ENCODE measurements at regions not wholly inside any gene's neighbourhood (a gene's known extent, or its start where the extent isn't known, plus 50 kb on each side); places are given as distances from the start of the nearest gene placed in this dataset.

DNA sequence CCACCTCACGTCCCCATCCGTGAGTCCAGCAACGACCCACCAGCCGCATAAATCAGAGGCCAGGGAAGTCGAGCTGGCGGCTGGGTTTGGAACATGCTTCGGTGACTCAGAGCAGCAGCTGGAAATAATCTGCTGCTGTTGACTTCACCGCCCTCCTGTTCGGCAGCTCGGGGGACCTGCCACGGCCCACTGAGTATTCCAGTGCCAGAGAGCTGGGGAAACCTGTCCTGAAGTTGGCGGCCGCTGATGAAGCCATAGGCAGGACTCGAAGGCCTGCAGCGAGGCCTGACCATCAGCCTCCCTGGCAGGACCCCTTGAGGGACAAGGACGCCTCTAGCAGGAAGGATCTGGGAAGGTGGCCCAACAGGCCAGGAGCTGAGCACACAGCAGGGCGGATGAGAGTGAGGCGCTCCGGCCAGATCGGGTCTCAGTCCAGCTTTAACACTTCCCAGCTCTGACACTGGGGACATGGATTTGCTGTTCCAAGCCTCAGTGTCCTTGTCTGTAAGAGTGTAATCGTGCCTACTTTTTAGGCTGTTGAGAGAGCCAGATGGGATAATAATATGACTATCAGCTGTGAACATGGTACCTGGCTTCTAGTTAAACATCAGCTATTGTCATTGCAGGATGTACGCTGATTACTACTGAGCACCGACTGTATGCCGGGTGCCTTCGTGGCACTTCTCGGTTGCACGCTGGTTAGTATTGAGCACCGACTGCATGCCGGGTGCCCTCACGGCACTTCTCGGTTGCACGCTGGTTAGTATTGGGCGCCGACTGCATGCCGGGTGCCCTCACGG lies 50.4 kb upstream of the CIBAR2 start:
- no peak for DNase-seq

DNA sequence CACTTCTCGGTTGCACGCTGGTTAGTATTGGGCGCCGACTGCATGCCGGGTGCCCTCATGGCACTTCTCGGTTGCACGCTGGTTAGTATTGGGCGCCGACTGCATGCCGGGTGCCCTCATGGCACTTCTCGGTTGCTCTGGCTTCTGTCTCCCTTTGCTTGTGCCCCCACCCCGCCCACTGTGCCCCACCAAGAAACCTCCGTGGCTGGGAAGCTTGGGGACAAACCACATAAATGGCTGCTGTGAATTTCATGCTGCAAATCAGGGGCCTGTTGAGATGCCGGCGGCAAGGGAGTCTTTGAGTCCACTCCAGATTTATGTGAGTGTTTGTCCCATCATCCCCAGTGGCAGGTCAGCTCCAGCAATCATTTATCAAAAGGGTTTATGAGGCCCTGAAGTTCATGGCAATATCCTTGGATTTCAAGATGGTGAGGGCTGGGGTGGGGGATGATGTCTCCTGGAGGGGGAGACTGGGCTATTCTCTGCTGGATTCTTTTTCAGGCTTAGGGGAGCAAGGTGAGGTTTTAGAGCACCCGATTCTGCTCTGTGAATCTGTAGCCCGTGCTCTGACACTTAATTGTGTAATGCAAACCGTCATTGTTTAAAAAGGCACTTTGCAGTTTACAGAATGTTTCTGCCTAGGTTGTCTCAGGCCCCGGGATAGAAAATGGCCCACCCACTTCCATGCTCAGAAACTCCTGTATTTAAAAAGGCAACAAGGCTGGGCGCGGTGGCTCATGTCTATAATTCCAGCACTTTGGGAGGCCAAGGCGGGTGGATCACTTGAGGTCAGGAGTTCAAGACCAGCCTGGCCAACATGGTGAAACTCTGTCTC lies 51.2 kb upstream of the CIBAR2 start:
- no peak for DNase-seq

DNA sequence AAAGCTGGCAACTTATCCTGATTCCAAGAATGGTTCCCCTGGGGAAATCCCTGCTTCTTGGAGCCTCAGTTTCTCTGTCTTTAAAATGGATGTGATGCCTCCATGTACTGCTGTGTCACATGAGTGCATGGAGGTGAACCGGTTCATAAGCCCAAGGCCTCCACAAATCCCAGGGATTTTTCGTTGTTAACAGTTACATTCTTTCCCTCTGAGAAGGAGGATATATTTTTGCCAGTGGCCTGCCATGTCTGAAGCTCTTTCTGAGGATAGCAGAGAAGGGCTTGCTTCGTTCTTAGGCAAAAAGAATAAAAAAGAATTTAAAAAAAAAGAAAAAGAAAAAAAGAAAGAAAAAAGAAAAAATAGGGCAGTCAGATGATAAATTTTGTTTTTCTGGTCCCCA lies 52.2 kb upstream of the CIBAR2 start:
- DNase-seq: no peak

DNA sequence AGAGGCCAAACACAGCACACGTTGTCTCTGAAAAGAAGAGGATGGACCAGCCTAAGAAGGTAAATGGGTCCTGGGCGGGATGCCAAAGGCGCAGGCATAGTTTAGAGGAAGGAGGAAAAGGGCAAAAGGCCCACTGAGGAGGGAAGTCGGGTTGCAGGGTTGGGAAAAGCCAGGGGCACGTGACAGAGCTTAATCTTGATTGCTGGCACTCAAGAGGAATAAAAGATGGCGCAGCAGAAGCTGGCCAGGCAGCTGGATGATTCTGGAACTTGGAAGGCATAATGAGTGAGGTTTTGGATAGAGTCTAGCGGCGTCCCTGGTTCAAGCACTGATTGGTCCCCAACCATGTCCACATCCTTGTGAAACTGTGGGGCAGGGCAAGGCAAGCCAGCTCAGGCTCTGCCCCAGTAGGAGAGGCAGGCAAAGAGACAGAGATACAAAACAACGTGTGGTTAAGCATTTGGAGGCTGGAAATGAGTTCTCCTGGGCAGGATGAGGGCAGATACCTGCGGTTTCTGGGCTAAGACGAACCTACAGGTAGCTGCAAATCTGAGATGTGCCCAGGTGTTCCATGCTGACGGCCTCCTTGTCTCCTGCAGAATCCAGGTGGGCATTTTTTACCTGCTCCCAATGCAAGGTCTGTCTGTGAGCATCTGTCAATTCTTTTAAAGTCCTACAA lies 52.7 kb upstream of the CIBAR2 start:
- DNase-seq: no peak

DNA sequence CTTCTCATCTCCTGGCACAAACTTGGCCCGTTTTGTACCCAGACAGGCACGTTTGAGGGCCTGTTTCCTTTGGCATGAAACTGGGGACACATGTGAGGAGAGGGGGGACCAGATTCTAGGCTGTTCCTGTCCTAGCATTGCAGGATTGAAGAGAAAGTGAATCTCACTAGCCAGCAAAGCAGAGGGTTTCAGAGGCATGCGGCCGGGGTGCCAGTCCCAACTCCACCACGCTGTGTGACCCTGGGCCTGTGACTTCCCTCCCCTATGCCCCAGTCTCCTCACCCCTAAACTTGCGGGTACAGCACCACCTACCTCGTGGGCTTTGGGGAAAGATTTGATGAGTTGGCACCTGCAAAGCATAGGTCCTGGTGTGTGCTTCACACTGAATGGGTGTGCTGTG lies 53.5 kb upstream of the CIBAR2 start:
- no peak for DNase-seq

DNA sequence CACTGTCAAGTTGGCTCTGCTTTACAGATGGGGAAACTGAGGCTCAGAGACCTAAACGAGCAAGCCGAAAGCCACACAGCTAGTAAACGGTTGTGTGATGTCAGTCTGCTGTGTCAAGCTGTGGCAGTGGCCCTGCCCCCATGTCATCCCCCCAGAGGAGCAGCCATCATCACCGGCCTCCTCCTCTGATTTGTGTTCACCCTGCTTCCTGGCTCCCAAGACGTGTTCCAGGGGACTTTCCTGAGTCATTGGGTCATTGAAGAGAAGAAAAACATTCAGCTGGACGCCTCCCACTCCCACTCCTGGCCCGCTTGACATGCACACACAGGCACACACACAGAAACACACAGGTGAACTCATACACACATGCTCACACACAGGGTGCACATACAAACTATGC lies 54.0 kb upstream of the CIBAR2 start:
- no peak for DNase-seq

DNA sequence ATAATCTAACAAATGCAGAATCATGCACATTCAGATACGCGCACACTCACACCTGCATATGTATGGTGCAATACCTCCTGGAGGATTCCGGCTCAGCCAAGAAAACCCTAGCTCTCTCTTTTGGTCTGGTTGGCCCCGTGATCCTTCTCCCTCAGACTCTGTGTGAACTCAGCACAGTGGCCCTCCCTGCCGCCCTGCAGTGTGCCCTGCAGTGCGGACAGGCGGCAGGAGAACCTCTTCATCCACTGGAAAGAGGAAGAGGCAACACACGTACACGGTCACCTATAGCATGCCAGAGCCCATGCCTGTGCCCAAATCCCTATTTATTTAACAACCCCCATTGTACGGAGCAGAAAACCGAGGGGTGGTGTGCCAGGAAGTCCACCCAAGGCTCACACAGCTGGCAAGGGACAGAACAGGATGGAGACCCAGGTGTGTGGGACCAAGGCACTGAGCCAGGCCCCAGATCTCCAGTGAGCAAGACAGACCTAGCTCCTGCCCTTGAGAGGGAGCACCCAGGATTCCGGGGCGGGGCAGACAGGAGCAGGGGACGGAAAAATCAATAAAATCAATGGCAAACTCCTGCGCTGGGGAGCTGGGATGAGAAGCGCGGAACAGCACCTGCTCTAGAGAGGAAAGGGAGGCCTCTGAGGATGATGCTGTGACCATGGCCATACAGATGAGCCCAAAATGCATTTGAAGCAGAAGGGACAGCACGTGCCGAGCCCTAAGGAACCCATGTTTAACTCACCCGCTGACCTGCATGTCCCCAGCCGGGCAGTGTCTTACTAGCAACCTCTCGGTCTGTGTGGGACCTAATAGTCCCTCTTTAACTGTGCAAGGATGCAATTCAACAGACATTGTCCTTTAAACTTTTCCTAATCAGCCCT lies 54.7 kb upstream of the CIBAR2 start:
- DNase-seq: no peak

DNA sequence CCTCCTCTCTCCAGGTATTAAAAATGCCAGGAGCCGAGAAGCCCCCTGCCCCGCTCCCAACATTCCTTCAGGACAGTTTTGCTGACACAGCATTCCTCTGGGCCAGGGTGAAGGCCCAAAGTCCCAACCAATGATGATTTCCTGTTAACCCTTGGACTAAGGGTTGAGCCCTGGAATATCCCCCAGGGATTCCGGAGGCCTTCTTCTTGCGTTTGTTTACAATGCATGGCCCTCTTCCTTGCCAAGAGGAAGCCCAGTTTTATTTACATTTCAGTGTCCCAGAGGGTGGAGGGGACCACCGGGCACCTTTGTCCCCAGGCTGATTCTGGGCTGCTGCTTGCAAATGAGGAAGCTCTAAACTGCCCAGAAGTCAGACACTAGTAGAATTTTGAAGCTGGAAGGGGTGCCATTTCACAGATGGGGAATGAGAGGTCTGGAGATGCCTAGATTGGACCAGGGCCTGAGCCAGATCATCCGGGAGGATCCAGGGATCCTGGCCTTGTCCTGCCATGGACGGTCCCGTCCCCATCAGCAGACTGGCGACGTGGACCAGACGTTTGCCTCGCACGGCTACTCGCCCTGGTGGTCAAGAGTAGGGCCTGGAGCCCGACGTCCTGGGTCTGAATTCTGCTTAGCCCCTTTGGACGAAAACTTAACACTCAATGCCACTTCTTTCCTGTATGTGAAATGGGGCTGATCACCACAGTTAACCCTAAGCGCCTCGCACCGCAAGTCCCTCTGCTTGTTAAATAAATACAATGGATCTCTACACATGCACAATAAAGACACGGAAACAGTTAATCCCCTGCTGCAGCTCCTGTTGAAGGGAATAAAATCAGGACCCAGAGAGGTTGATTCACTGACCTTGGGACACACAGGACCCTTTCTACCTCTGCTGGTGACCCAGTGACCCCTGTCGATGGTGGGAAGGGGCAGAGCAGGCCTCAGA lies 55.6 kb upstream of the CIBAR2 start:
- no peak for DNase-seq

DNA sequence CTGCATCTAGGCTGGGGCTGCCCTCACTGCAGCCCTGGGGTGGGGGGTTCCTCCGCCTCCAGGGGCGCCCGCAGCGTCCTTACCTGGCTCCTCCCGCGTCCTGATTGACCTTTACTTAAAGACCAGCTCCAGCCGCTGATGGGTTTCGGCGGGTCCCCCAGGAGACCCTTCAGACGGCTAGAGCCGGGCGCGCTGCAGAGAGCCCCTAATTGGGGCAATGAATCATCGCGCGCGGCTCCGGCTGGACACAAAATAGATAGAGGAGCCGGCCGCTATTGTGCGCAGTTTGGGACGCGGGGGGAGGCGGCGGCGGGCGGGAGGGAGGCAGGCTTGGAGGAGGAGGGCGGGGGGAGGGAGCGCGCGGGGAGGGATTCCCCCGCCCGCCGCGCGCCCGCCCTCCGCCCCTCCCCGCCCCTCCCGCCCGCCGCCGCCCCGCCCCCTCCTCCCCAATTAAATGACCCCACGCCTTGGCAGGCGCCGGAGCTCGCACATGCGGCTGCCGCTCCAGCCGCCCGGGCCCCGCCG lies 56.5 kb upstream of the CIBAR2 start:
- DNase-seq: no peak

DNA sequence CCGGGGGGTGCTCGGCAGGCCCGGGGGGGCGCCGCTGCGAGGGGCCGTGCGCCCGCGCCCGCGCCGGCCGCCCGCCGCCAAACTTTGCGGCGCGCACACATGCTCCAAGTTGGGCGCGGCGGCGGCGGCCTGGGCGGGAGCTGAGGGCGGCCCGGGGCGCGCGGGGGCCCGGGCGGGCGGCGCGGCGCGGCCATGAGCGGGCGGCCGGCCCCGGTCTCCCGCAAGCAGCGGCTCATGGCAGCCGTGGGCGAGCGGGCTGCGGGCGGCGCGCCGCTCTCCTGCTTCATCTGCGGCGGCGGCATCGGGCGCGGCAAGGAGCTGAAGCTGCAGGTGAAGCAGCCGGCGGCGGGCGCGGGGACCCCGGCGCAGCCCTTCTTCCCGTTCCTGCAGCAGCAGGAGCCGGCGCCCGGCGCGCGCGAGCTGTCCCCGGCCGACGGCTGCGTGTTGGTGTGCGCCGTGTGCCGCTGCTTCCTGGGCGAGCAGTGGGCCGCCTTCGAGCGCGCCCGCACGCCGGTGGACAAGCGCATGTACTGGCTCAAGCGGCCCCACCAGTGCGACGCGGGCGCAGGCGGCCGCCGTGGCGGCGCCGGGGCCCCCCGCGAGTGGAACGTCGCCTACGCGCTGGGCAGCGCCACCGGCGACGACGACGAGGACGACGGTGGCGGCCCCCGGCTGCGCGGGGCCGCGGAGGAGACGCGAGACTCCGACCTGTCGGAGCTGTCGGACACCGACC lies 57.2 kb upstream of the CIBAR2 start:
- DNase-seq: no peak

DNA sequence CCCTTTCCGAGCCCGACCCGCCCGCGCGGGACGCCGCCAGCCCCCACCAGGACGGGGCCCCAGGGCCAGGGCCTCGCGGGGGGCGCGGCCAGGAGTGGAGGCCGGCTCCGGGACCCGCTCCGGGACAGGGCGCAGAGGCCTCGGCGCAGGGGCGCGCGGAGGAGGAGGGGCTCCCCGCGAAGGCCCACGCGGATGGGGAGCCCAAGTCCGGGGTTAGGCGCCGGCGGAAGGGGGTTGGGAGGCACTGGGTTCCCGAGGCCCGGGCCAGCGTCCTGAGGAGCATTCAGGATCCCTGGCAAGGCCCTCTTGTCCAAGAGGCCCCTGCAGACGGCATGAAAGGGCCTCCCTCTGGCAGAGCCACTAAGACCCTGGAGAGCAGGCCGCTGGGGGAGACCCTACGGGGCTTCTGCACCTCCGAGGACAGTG lies 57.8 kb upstream of the CIBAR2 start:
- DNase-seq: no peak

DNA sequence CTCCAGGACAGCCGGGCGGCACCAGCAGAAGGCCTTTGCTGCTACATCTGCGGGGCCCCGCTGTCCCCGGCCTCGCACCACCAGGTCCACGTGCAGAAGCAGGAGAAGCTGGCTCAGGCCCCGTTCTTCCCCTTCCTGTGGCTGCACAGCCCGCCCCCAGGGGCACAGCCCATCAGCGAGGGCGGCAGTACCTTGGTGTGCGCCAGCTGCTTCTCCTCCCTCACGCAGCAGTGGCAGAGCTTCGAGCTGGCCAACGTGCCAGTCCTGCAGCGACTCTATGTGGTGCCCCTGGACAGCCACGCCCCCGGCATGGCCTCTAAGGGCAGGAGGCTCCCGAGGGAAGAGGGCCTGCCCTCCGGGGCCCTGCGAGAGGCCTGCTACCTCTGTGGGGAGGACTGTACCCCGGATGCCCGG lies 58.3 kb upstream of the CIBAR2 start:
- DNase-seq: no peak

DNA sequence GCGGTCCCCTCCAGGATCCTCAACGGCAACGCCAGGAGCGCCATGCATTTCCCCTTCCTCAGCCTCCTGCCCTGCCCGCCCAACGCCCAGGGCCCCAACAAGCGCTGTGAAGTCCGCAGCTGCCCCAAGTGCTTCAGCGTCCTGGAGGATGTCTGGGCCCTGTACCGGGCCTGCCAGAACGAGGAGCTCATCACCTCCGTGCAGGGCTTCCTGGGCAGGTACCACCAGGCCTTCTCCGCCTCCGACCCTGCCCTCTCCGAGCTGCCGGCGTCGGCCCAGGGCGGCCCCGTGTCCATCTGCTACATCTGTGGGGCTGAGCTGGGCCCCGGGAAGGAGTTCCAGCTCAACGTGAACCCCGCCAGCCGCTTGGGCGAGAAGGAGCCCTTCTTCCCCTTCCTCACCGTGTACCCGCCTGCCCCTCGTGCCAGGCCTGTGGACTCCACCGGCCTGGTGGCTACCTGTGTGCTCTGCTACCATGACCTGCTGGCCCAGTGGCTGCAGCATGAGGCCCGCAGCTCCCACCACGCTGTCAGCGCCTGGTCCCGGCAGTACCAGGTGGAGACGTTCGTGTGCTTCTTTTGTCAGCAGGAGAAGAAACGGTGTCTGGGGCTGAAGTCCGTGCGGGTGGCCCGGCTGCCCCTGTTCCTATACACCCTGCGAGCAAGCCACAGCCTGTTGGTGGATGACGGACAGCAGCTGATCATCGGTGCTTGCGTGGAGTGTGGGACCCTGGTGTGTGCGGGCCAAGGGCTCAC lies 58.9 kb upstream of the CIBAR2 start:
- no peak for DNase-seq

DNA sequence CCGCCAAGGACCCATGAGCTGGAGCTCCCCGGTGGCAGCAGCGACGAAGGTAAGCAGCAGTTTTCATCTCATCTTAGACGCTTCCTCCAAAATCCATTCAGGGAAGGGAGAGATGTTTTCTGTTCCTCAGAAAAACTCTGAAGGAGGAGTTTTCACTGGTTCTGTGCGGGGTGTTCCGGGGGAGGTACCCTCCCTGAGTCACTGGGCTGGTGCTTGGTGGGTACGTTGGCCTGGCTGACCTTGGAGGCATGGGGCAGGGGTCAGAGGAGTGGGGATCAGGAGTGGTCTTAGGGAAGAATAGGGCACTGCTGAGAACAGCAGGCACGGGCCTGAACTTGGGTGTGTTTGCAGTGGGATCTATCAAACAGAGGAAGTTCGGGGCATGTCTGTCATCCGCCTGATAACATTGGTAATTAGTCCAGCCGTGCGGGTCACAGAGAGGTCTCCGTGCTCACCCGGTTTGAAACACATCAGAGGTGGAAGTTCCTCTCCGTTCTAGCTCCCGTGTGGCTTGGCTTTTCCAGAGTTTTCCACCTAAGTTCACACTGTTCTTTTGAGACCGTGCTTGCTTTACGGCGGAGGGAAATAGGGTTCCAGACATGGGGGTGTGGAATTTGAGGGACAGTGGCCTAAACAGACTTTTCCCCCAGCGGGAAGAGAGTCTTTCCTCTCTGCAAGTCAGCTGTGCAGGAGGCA lies 59.6 kb upstream of the CIBAR2 start:
- DNase-seq: no peak

DNA sequence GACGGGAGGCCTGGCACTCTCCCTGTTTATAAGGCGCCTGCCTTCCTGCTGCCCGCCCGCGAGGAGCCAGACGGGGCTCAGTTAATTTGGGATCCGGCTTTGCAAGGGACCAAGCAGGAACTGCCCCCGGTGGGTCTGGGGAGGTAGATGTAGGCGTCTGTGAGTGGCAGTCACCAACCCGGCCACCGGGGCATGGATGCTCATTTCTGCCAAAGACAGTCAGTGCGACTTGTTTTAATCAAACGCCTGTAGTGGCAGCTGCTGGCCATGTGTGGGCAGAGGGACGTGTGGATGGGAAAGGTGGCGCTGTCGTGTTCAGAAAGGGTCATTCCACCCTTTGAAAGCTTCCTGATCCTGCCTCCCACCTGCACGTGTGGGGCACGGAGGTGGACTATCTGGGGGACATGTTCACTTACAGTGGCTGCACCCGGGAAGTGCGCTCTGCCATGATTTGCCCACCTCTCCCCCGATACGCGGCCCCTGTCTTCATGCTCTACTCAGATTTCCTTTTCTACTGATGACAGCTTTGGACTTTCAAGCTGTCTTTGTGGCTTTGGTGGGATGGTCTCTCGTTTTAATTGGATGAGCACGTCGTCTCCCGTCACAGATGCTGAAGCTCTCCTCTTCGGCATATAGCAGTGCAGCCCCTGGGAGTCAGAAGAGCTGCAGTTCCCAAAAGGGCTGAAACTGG lies 60.3 kb upstream of the CIBAR2 start:
- DNase-seq: no peak

DNA sequence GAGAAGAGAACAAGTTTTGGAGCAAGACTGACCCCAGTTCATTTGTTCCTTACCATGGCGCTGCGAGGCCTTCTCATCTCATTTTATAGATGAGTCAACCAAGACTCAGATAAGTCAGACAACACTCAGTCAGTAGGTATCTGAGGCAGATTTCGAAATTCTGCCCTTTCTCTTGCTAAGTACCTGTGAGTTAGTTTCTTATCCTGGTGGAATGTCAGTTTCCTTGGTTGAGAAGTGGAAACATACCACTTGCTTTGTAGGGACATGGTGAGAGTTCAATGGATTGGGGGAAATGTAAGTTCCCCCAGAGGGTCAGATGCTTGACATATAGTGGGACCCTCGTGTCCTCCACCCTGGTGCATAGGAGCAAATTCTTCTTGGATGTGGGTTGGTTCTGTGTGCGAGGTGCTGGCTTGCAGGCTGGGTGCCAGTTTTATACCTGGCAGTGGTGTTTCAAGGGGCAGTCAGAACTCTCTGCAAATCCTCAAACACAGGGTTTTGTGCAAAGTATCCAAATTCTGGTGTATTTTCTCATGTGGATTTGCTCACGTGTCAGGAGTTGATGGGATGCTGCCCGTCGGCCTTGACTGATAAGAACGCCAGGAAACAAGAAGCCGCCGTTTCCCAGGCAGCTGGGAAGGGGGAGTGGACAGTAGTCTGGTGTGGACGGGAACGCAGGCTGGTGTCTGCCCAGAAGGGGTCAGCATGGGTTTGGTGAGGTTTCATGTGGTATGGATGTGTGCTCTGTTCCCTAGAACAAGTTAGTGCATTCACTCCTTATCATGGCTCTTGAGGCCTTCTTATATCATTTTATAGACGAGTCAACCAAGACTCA lies 61.1 kb upstream of the CIBAR2 start:
- no peak for DNase-seq

DNA sequence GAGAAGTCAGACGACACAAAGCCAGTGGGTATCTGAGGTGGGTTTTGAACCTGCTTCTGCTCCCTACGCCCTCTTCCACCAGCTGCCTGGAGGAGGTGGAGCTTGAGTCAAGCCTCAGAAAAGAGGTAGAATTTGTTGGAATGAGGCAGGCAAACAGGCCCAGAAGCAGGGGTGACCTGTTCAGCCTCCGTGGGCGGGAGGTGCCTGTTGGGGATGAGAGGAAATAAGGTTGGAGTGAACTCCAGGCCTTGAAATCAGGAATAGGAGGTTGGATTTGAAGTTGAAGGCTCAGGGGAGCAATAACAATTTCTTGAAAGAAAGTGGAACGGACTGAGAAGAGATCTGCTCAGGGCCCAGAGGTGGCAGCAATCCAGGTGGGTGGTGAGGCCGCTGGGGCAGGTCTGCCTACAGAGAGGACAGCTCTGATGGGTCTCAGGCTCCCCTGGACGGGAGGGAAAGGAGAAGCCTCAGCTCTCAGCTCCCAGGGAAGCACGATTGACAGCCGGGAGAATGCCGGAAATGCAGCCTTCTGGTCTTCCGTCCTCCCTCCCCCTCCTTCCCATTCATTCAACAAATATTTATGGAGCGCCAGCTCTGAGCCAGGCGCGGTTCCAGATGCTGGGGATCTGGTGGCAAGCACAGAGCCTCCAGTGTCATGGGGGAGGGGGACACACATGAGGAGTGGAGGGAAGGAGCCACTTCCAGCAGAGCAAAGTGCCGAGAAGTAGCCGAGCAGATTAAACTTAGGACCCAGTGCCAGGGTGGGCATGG lies 61.9 kb upstream of the CIBAR2 start:
- no peak for DNase-seq

Measured in CD4-positive, alpha-beta T cell treated with Interleukin-12 subunit alpha and Interleukin-12 subunit beta, for 1 hour (primary cell).